Neutrophil (primary cell): ENCODE measurements at regions not wholly inside any gene's neighbourhood (a gene's known extent, or its start where the extent isn't known, plus 50 kb on each side); places are given as distances from the start of the nearest gene placed in this dataset.

Experiments
- H3K27ac ChIP-seq: fragments of 200-600 bp; sonication (generic); 2 replicates; pipeline ENCODE4 v1.5.1; 2016; ENCODE audit warnings: mild to moderate bottlenecking, moderate library complexity
- H3K27me3 ChIP-seq: fragments of 200-600 bp; sonication (generic); 2 replicates; pipeline ENCODE4 v1.6.0; 2016; ENCODE audit warnings: mild to moderate bottlenecking
- H3K36me3 ChIP-seq: fragments of 200-600 bp; sonication (generic); 2 replicates; pipeline ENCODE4 v1.5.1; 2017
- H3K4me1 ChIP-seq, 2 experiments: fragments of 200-600 bp in 1 of 2; sonication (generic) in 1 of 2; 1 replicate in 1 of 2; 2 replicates in 1 of 2; pipeline versions ENCODE4 v1.5.1 to v1.6.1; 2013 to 2016; ENCODE audit warnings: low read depth in 1 of 2, low read length in 1 of 2, mild to moderate bottlenecking in 1 of 2, moderate library complexity in 1 of 2; ENCODE audit not compliant: control insufficient read depth in 1 of 2, insufficient read depth in 1 of 2
- H3K4me3 ChIP-seq, 2 experiments: fragments of 200-600 bp in 1 of 2; sonication (generic) in 1 of 2; 1 replicate in 1 of 2; 2 replicates in 1 of 2; pipeline ENCODE4 v1.5.1; 2013 to 2016; ENCODE audit warnings: low read depth in 1 of 2, low read length in 1 of 2, mild to moderate bottlenecking in 1 of 2, moderate library complexity in 1 of 2
- H3K9me3 ChIP-seq: fragments of 200-600 bp; sonication (generic); 2 replicates; pipeline ENCODE4 v1.5.1; 2016
- TF ChIP-seq, protein P1 (sequence below): fragments of 200-600 bp; sonication (generic); IDR thresholded peaks from 2 replicates; pipeline ENCODE4 v1.5.1; 2016; ENCODE audit warnings: antibody characterized with exemption

DNA sequence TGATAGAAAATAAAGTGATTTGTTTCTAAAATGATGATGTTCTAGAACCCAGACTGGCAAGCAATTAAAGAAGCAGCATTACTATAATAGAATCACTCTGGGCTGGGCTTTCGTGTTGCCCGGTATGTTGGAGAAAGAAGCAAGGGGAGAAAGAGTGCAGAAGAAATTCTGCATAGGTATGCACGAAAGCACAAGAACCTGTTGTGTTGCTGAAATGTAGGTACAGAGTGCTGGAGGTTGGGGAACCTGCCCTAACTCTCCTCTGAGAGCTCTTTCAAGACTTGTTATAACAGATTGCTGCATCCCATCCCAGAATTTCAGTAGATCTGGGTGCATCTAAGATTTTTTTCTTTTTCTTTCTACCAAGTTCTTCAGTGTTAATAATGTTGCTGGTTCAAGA lies 95.7 kb upstream of the DACH1 start:
- H3K27ac ChIP-seq = no peak overlapping the region

DNA sequence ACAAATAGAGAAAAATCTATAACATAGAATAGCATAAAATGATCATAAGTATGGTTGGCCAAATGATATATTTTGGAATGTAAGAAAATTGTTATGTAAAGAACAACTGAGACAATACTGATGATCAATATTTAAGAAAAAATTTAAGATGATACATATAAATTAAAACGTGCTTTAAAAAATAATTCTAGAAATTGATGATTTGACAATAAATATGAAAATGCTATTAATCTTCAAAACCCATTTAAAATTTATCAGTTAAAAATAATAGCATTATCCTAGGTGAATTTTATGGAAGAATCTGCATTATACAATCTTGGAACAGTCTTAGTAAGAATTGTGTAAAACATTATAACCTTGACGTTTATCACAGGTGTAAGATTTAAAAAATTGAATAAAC lies 95.1 kb upstream of the DACH1 start:
- TF ChIP-seq, protein P1, sequence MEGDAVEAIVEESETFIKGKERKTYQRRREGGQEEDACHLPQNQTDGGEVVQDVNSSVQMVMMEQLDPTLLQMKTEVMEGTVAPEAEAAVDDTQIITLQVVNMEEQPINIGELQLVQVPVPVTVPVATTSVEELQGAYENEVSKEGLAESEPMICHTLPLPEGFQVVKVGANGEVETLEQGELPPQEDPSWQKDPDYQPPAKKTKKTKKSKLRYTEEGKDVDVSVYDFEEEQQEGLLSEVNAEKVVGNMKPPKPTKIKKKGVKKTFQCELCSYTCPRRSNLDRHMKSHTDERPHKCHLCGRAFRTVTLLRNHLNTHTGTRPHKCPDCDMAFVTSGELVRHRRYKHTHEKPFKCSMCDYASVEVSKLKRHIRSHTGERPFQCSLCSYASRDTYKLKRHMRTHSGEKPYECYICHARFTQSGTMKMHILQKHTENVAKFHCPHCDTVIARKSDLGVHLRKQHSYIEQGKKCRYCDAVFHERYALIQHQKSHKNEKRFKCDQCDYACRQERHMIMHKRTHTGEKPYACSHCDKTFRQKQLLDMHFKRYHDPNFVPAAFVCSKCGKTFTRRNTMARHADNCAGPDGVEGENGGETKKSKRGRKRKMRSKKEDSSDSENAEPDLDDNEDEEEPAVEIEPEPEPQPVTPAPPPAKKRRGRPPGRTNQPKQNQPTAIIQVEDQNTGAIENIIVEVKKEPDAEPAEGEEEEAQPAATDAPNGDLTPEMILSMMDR = no peak
- no peaks in the 10 kb centered on the region for H3K36me3 ChIP-seq
- H3K4me1 ChIP-seq = peaks cover 0 to 4% of the 10 kb centered on the region in 2 experiments
- no peaks in the 10 kb centered on the region for H3K27me3 ChIP-seq
- H3K9me3 ChIP-seq = no peaks in the 10 kb centered on the region
- no peak overlapping the region for H3K27ac ChIP-seq
- H3K4me3 ChIP-seq = no peak overlapping the region

More for the DNA sequence above, 95.7 kb upstream of the DACH1 start:
- H3K27me3 ChIP-seq = no peaks in the 10 kb centered on the region
- H3K4me3 ChIP-seq = no peak overlapping the region
- H3K4me1 ChIP-seq = peaks cover 0 to 6% of the 10 kb centered on the region in 2 experiments
- H3K36me3 ChIP-seq = no peaks in the 10 kb centered on the region
- TF ChIP-seq, protein P1 = no peak
- H3K9me3 ChIP-seq = no peaks in the 10 kb centered on the region

GRCh38 chr13:71949441-71949840 lies 82.4 kb upstream of the DACH1 start:
- Histone ChIP-seq H3K27me3 (no peaks in the 10 kb centered on the region), H3K36me3 (no peaks in the 10 kb centered on the region), H3K4me1 (no peaks in the 10 kb centered on the region), H3K4me3 (no peak overlapping the region), H3K9me3 (no peaks in the 10 kb centered on the region), H3K27ac (no peak overlapping the region)
- TF ChIP-seq, protein P1 = no peak

DNA sequence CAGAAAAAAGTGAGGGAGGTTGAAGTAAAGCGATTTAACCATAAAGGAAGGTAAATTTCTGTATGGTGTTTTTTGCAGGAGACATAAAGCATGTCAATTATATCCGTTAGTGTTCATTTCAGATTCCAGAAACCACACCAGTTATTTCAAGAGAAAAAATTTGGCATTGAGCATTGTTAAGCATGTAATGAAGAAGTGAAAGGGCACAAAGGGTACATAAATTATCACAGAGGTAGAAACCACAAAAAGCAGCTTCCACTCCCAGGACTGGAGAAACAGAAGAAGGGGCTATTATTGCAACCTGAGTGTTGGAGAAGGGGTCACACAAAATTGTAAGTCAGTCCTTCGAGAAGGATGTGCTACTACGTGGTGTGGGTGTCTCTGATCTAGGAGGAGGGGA lies 72.2 kb upstream of the DACH1 start:
- no peak overlapping the region for H3K4me3 ChIP-seq
- H3K27ac ChIP-seq = no peak overlapping the region
- H3K4me1 ChIP-seq = peaks cover 9 to 13% of the 10 kb centered on the region in 2 experiments
- no peaks in the 10 kb centered on the region for H3K27me3 ChIP-seq
- no peaks in the 10 kb centered on the region for H3K36me3 ChIP-seq
- TF ChIP-seq, protein P1 = no peak
- H3K9me3 ChIP-seq = no peaks in the 10 kb centered on the region

- Histone ChIP-seq H3K4me1 (no peaks in the 10 kb centered on the region), H3K27ac (no peak overlapping the region), H3K27me3 (no peaks in the 10 kb centered on the region), H3K9me3 (no peaks in the 10 kb centered on the region), H3K36me3 (no peaks in the 10 kb centered on the region), H3K4me3 (no peak overlapping the region)
- TF ChIP-seq, protein P1 = no peak
Observed at GRCh38 chr13:71935166-71935840, 68.3 kb upstream of the DACH1 start.
